GM18505 (cell line): ENCODE measurements at regions not wholly inside any gene's neighbourhood (a gene's known extent, or its start where the extent isn't known, plus 50 kb on each side); places are given as distances from the start of the nearest gene placed in this dataset.

ENCODE experiments used
- ATAC-seq: cut with Tn5 transposase; IDR thresholded peaks from one replicate; pipeline ENCODE4 v1.9.1; 2021; ENCODE audit not compliant: unreplicated experiment
- POLR2A ChIP-seq: IDR thresholded peaks from 4 replicates; pipeline ENCODE4 v1.6.1; 2011; ENCODE audit warnings: borderline replicate concordance; ENCODE audit not compliant: insufficient read depth, insufficient read length; ENCODE audit errors: extremely low read depth

DNA sequence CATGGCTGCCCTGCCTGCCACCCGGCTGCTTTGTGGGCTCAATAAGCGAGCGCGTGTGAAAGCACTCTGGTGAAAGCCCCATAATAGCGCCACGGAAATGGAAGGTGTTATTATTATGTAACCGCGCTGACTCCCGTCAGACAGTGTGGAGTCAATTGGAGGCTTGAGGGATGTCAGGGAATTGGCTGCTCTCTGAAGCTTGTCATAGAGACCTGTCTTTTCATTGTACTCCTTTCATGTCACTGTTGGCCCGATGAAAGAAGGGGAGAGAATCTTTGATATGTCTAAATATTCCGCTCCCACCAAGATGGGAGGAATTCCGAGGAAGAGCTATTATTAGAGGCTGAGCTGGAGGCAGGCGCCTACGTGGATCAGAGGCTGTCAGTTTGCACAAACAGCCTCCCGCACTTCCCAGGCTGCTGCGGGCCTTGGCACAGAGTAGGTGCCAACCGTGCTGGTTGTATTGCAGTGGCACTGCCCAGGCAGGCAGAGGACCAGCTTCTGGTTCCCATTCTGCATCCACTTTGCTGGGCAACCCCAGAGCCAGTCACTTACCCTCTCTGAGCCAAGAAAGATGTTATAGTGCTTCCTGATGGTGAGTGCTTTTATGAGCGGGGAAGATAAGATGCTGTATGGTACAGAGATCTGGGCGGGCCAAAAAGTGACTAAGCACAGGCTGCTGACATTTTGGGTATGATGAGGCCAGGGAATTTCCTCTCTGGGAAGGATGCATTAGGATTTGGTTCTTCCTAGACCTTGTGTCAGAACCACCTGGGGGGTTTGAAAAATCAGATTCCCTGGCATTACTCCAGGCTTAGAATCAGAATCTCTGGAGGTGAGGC, 151.4 kb downstream of the RPS24 start:
- ATAC-seq = no peak
- no peak for TF ChIP-seq POLR2A

DNA sequence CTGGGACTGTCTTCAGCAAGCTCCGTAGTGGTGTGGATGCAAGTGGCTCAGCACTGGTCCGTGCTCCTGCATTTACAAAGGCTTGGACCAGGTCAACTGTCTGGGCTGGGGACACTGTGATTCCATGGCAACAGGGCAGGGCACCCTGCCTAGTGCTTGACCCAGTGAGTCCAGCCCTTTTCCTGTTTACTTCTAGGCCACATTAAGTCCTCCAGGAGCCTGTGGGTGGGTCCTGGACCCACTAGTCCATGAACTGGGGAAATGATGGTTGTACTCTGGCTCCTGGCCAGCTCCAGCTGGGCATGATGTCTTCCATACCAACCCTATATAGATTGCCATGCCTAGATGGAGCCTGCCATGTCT, 152.0 kb downstream of the RPS24 start:
- no peak for TF ChIP-seq POLR2A
- ATAC-seq = no peak

DNA sequence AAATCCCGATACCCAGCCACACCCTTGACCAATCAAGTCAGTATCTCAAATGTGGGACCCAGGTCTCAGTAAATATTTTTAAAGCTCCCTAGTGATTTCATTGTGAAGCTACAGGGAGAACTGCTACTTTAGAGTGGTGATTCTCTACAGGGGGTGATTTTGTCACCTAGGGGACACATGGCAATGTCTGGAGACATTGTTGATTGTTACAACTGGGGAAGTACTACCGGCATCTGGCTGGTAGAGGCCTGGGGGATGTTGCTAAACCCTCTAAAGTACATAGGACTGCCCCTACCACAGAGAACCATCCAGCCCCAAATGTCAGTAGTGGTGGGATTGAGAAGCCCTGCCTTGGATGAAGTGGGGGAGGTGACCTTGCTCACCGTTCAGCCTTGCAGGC, 152.9 kb downstream of the RPS24 start:
- no peak for ATAC-seq

DNA sequence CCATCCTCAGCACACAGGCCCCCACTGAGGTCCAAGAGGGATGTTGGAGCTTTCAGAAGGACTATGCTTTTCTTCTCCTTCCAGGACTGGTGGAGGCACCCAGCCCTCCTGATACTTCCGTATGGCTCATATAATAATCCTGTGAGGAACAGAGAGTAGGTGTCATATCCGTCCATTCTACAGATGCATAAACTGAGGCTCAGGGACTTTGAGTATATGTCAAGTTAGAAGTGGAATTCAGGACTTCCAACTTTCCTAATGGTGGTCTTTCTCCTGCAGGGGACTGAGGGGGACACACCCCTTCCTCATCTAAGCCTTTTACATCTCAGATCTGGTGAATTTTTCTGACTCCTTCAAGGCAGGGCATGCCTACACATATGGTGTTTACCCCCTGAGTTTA, 153.7 kb downstream of the RPS24 start:
- no peak for ATAC-seq
- TF ChIP-seq POLR2A = no peak

More for the DNA sequence above, 152.9 kb downstream of the RPS24 start:
- TF ChIP-seq POLR2A = no peak

DNA sequence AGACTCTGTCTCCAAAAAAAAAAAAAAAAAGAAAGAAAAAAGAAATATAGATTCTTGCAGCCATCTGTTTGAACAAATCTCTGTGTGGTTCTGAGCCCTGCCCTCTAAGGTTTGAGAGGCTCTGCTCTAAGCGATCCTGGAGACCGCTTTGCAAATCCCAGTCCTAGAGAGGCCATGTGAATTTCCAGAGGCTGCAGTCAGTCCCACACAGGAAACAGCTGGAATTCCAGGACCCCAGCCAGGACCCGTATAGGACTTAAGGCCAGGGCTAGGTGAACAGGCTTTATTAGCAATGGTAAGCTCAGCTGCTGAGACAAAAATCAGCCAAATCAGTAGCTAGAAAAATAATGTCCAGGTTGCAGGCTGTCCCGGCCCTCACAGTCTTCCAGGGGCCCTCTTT, 154.8 kb downstream of the RPS24 start:
- no peak for TF ChIP-seq POLR2A
- no peak for ATAC-seq

DNA sequence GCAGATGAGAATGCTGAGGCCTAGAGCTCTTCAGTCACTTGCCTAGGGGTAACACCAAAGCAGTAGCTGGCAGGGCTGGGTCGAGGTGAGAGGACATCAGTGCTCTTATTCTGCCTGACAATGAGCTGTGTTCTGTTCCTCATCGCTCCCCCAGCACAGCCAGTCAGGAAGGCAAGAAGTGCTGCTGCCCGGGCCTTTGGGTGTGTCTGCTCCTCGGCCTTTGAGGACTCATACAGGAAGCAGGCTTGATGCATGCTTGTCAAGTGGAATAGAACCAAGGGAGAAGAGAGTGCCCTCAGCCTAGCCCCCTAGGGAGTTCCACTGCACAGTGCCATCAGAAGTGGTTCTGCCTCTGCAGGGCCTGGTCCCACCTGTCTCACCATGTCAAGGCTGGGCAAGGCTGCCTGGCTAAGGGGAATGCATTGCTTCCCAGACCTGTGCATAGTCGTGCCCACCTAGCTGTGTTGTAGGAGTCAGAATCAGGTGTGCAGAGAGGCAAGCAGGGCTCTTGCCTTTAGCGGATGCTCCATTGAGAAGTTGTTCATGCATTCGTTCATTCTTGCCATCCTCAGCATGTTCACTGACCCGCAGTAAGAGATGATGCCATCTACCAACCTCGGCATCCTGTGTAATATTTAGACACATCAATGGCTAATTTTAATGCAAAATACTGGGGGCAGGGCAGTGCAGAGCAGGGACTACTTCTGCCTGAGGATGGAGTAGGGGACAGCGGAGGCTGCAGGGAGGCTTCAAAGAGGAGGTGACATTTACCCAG, 156.6 kb downstream of the RPS24 start:
- TF ChIP-seq POLR2A = no peak
- ATAC-seq = no peak

DNA sequence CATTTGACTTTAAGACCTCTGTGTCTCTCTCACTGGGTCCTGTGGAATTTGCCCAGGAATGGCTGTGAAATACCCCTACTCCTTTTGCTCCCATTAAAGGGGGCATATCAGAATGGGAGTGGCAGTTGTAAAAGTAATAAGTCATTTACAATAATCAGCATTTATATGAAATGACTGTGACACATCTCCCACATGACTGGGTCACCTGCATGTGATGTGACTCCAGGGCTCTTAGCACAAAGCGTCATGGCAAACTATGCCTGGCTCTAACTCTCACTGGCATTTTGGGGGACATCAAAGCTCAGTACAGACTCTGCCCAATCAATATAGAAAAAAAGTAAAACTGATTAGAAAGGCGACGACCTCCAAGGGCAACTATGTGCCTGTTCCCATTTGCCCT, 157.6 kb downstream of the RPS24 start:
- no peak for ATAC-seq
- no peak for TF ChIP-seq POLR2A

DNA sequence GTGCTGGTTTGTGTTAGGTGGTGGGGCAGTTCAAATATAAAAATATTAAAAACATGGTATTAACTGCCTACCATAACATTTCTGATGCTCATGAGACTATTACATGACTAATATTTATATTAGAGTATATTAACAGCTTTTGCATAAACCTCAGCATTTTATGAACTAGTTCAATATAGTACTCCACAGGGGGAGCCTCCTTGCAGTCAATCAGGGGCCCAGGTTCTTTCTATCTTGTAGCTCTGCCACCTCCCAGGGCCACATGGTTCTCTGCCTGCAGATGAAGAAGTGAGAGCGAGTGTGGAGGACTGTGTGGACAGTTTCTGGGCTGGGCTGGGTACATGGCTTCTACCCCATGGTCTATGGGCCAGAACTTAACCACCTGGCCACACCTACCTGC, 159.5 kb downstream of the RPS24 start:
- no peak for TF ChIP-seq POLR2A
- no peak for ATAC-seq

DNA sequence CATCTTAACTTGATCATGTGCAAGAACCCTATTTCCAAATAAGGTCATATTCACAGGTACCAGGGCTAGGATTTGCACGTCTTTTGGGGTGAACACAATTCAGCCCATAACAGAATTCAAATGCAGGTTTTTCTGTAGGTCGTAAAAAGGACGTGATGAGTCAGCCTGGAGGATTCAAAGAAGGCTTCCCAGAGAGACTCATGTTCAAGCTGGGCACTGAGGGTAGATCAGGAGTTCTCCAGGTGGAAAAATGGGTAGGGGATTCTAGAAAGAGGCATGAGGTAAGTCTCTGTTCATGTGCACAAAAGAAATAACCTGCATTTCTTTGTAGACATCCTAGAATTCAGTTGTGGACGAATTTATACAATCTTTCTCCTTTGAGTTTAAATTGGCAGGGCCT, 160.4 kb downstream of the RPS24 start:
- ATAC-seq = no peak
- no peak for TF ChIP-seq POLR2A

DNA sequence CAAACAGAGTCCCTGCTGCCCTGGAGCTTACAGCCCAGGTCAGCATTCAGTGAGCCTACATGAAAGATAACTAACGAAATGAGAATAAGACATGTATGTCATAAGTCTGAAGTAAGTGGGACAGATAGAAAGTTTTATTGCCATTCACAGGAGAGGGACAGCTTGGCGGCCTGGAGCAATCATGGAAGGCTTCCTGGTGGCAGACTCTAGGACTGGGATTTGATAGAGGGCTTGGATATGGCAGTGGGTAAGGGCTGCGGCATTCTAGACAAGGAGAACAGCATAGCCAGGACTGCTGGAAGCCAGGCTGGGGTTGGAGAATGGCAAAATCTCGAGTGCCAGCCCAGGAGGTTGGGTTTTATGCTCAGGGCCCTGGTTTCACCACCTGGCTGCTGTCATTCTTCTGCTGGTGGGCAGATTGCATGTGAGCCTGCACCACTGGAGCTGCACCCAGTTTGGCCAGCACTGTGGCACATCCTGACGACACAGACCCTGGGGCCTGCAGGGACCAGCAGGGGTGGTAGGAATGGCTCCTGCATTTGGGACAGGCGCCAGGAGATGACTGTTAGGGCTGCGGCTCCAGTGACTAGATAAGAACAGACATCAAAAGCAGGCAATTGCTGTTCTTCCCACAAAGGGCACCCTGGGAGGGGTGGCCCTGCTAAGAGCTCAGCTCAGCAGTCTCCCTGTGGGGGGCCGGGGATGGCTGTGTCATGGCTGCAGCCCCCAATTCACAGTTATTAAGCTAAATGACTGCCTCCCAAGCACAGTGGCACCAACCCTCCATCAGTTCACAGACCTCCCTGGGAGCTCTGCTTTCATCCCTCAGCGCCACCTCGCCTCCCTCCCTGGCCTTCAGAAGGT, 161.1 kb downstream of the RPS24 start:
- no peak for TF ChIP-seq POLR2A
- no peak for ATAC-seq

DNA sequence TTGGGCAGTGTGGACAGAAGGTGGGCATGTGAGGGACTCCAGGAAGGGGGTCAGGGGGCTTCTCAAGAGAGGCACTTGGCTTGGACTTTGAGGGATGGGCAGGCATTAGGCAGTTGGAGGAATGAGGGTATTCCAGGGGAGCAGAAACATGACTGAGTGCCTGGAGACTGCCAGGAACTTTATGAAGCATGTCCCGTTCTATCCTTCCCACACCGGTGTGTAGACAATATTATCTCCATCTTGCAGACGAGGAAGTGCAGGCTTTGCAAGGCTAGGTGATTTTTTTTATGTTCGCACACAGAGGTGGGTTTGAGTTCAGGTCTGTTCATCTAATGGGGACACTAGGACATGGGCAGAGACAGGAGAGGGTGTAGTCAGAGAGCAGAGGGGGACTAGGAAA, 162.7 kb downstream of the RPS24 start:
- TF ChIP-seq POLR2A = no peak
- no peak for ATAC-seq

DNA sequence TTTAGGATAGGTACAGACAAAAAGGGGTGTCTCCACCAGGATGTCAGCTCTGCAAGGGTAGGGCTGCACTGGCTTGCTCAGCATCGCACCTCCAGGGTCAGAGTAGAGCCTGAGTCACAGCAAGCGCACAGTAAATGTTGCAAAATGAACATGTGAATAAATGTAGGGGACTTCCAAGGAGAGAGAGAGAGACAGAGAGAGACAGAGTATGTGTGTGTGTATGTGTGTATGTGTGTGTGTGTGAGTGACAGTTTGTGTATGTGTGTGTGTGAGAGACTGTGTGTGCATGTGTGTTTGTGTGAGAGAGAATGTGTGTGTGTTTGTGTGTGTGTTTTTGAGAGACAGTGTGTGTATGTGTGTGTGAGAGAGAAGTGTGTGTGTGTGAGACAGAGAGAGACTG, 163.3 kb downstream of the RPS24 start:
- no peak for TF ChIP-seq POLR2A
- ATAC-seq = no peak

DNA sequence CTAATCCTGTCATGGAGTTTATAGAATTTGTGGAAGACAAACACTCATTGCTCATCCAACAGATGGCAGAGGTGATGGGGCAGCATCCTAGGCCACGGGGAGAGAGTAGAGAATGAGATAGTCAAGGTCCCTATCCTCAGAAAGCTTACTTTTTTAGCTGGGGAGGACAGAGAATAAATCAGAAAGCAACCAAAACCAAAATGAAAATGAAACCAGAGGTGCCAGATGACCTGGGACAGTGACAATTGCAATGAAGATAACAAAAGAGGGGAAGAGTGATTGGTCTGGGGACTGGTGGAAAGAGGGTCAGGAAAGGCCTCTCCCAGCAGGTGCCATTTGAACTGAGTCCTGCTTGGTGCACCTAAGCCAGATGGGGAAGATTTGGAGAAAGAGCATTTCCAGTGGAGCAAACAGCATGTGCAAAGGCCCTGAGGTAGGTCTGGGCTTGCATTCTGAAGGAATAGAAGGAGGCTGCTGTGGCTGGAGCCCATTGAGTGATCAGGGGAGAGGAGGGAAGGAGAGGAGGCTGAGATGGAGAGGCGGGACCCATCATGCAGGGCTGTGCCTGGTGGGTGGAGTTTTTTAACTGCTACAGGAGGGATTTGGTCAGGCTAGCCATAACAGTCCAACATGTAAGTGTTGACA, 164.1 kb downstream of the RPS24 start:
- TF ChIP-seq POLR2A = no peak
- ATAC-seq = no peak
